Kidney epithelial cell (primary cell): ENCODE measurements at regions not wholly inside any gene's neighbourhood (a gene's known extent, or its start where the extent isn't known, plus 50 kb on each side); places are given as distances from the start of the nearest gene placed in this dataset.
"Not testable (repeated sequence)": the region's sequence is repeated elsewhere in the genome, so short reads cannot be mapped to it uniquely, and the experiment has no call there.

ENCODE experiments used
- DNase-seq: peaks from one replicate; pipeline ENCODE4 v3.0.0-alpha.2; 2010; ENCODE audit warnings: low read depth
- H3K27me3 ChIP-seq: 2 replicates; pipeline ENCODE4 v1.6.0; 2011; ENCODE audit warnings: low read length; ENCODE audit not compliant: control insufficient read depth, insufficient read depth
- H3K36me3 ChIP-seq: 2 replicates; pipeline ENCODE4 v1.5.1; 2011; ENCODE audit warnings: low read length; ENCODE audit not compliant: control insufficient read depth, insufficient read depth
- H3K4me3 ChIP-seq: 2 replicates; pipeline ENCODE4 v1.5.1; 2011; ENCODE audit warnings: low read depth, mild to moderate bottlenecking, control low read depth, low read length
- TF ChIP-seq, protein P1 (sequence below): IDR thresholded peaks from 2 replicates; pipeline ENCODE4 v1.5.1; 2011; ENCODE audit warnings: mild to moderate bottlenecking, moderate library complexity, low read length, control low read depth, inconsistent platforms; ENCODE audit not compliant: insufficient read depth, poor library complexity, severe bottlenecking

DNA sequence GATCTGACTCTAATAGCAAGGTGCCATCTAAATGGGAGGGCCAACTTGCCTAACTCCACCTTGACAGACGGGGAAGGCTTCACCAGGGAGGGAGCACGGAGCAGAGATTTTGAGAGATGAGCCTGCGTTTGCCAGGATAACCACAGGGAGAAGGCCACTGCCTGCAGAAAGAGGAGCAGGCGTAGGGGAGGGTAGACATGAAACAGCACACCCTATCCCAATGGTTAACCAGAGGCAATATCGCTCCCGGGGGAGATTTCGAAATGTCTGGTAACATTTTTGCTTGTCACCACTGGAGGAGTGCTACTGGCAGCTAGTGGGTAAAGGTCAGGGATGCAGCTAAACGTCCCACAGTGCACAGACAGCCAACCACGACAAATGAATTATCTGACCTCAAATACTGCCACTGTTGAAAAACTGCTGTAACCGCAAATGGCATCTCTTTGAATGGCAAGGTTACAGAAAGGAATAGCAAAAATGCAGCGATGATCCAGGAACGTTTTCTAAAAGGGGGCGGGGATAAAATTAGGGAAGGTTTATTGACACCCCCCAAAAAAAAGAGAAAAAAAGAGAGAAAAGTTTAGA lies 126.0 kb upstream of the ATF7IP start:
- Histone ChIP-seq H3K4me3 (no peak overlapping the region), H3K36me3 (no peaks in the 10 kb centered on the region), H3K27me3 (no peaks in the 10 kb centered on the region)
- TF ChIP-seq, protein P1, sequence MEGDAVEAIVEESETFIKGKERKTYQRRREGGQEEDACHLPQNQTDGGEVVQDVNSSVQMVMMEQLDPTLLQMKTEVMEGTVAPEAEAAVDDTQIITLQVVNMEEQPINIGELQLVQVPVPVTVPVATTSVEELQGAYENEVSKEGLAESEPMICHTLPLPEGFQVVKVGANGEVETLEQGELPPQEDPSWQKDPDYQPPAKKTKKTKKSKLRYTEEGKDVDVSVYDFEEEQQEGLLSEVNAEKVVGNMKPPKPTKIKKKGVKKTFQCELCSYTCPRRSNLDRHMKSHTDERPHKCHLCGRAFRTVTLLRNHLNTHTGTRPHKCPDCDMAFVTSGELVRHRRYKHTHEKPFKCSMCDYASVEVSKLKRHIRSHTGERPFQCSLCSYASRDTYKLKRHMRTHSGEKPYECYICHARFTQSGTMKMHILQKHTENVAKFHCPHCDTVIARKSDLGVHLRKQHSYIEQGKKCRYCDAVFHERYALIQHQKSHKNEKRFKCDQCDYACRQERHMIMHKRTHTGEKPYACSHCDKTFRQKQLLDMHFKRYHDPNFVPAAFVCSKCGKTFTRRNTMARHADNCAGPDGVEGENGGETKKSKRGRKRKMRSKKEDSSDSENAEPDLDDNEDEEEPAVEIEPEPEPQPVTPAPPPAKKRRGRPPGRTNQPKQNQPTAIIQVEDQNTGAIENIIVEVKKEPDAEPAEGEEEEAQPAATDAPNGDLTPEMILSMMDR, result no peak
- no peak for DNase-seq

DNA sequence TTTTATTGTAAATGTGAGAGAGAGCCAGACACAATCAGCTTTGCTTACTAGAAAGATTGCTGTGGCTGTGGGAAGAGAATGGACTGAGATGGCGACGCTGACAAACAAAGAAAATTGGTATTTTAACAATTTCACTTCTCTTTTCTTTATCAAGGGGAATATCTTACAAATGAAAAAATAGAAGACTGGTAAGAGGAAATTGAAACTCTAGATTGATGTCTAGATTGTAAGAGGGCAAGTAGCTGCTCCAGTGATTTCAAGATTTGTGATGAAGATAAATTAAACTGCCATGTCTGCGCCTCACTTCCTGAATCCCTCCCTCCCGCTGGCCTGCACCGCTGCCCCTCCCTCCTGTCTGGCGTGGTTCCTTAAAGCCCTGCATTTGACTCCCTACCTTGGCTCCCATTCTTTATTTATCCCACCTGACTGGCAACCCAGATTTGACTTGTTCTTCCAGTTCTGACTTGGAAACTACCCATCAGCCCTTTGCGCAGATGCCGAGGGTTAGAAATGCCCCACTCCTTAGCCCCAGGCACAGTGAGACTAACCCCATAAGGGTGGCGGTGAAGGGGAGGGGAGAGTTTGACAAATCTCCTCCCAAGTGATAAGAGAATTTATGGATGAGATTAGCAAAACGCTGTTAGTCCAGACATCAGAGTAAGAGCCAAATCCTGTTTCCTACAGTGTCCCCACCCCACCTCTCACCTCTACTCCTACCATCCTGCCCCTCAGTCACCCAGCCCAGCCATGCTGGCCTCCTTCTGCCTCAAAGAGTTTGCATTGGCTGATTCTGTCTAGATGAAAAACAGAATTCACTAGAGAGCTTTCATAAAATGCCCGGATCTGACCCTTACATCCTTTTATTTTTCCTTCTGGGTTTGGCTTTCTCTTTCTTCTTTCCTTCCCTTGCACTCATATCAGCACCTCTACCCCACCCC lies 125.3 kb upstream of the ATF7IP start:
- TF ChIP-seq, protein P1, result no peak
- H3K36me3 ChIP-seq, result no peaks in the 10 kb centered on the region
- DNase-seq, result no peak
- no peaks in the 10 kb centered on the region for H3K27me3 ChIP-seq
- H3K4me3 ChIP-seq, result no peak overlapping the region

DNA sequence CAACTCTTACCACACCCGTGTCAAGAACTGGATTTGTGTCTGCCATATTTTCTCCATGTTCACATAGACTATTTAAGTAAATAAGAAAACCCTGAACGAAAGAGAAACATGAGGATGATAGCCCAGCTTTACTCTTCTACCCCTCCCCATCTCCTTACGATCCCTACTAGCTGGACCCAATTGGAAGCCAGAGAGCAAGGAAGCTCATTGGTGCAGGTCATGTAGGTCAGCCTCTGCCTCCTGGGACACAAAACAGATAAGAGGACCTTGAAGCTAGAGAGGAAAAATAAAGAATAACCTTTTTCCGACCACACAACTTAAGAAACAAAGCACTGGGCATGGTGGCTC lies 124.6 kb upstream of the ATF7IP start:
- Histone ChIP-seq H3K27me3 (no peaks in the 10 kb centered on the region), H3K36me3 (no peaks in the 10 kb centered on the region), H3K4me3 (no peak overlapping the region)
- TF ChIP-seq, protein P1, result no peak
- DNase-seq, result no peak

DNA sequence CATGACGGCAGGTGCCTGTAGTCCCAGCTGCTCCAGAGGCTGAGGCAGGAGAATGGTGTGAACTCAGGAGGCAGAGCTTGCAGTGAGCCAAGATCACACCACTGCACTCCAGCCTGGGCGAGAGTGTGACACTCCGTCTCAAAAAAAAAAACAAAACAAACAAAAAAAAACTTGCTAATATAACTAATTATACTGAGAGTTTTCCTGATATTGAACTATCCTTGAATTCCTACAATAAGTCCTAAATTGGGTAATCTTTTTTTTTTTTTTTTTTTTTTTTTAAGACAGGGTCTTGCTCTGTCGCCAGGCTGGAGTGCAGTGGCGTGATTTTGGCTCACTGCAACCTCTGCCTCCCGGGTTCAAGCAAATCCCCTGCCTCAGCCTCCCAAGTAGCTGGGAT lies 122.7 kb upstream of the ATF7IP start:
- DNase-seq, result not testable (repeated sequence)

DNA sequence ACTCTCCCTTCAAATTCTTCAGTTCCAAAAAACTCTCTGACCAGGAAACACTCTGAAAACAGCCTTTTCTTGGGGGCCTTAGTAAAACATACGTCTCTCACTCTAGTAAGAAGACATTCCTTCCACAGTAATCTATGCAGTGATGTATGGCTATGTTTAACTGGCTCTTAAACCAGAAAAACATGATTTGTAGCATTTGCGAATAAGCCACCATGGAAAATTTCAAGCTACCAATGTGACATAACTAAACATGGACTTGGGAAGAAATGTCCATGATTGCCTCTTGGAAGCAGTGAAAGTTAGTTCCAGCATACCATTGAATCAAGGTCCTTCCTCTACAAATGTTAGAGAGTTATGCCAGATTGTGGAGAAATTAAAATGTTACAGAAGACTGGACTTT lies 121.5 kb upstream of the ATF7IP start:
- no peak for DNase-seq
- TF ChIP-seq, protein P1, result no peak
- Histone ChIP-seq H3K27me3 (no peaks in the 10 kb centered on the region), H3K4me3 (no peak overlapping the region), H3K36me3 (no peaks in the 10 kb centered on the region)

More for the DNA sequence above, 122.7 kb upstream of the ATF7IP start:
- not testable (repeated sequence) for H3K36me3 ChIP-seq, H3K27me3 ChIP-seq, H3K4me3 ChIP-seq

DNA sequence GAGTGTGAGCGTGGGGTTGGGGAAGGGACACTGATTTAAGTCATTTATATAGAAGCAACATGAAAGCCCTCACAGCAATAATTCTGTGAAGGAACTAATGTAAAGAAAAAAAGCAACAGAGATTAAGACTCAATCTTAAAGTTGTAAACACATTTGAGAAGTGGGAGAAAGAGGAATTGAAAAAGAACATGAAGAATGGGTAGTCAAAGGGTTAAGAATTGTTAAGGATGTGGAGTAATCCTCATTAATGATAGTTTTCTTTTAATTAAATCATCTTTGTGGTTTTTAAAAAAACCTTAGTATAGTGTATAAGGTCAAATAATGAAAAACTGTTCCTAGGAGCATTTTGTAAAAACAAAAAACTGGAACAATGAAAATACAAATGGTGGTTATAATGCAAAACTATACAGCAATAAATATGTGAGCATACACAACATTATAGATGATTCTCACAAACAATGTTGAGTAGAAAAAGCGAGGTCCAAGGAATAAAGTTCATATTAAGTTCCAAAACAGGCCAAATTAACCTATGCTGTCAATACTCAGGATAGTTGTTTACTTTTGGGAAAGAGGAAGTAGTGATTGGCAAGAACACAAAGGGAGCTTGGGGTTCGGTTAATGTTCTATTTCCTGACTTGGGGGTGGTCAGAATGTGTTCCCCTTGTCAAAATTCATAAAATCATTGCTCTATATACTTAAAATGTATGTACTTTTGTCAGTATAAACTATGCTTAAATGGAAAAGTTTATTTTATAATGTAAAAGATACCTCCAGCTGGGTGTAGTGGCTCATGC lies 120.4 kb upstream of the ATF7IP start:
- no peaks in the 10 kb centered on the region for H3K36me3 ChIP-seq
- no peak for DNase-seq
- H3K4me3 ChIP-seq, result no peak overlapping the region
- no peaks in the 10 kb centered on the region for H3K27me3 ChIP-seq
- TF ChIP-seq, protein P1, result no peak
